Right lobe of liver (tissue), 6 donors: ENCODE measurements at regions not wholly inside any gene's neighbourhood (a gene's known extent, or its start where the extent isn't known, plus 50 kb on each side); places are given as distances from the start of the nearest gene placed in this dataset.

Experiments
- ATAC-seq, 4 donors: fragments of 200-7000 bp; cut with Tn5 transposase; one replicate each; pipeline ENCODE4 v1.9.1; 2020; ENCODE audit warnings: mild to moderate bottlenecking in 4 of 4, moderate library complexity in 4 of 4
- DNase-seq, 3 donors: peaks; one replicate each; pipeline ENCODE4 v3.0.0-alpha.2; 2020
- H3K27ac ChIP-seq, 3 donors: fragments of 200-600 bp; one replicate each; pipeline ENCODE4 v1.8.0; 2022
- H3K27me3 ChIP-seq, 2 donors: fragments of 200-600 bp; one replicate each; pipeline ENCODE4 v1.8.0; 2022
- H3K36me3 ChIP-seq, 4 donors: fragments of 200-600 bp; sonication (generic) in 1 of 4; one replicate each; pipeline versions ENCODE4 v1.5.1 to v1.8.0; 2017 to 2022; ENCODE audit warnings: control low read depth in 1 of 4
- H3K4me1 ChIP-seq, 4 donors: fragments of 200-600 bp; sonication (generic) in 1 of 4; one replicate each; pipeline versions ENCODE4 v1.5.1 to v1.8.0; 2017 to 2022; ENCODE audit warnings: control low read depth in 1 of 4
- H3K4me3 ChIP-seq, 3 donors: fragments of 200-600 bp; one replicate each; pipeline ENCODE4 v1.8.0; 2022
- H3K9me3 ChIP-seq, 4 donors: fragments of 200-600 bp; sonication (generic) in 1 of 4; one replicate each; pipeline versions ENCODE4 v1.5.1 to v1.8.0; 2017 to 2022; ENCODE audit warnings: control low read depth in 1 of 4
- POLR2A ChIP-seq: fragments of 450-650 bp; IDR thresholded peaks from one replicate; pipeline ENCODE4 v1.6.1; 2017; ENCODE audit warnings: antibody characterized with exemption, mild to moderate bottlenecking
- WGBS: methylation state at CpG from one replicate; pipeline ENCODE4 v1.1.6; 2018; ENCODE audit warnings: low coverage, low lambda C conversion rate; ENCODE audit not compliant: insufficient coverage; ENCODE audit errors: missing lambda C conversion rate; 5-methylcytosine and 5-hydroxymethylcytosine counted together
- intact Hi-C, 2 donors: fragments of 100-400 bp; cut with DNase I; formaldehyde crosslinking; loops; one replicate each; pipeline versions ENCODE4 v1.11.2 to v1.14.1; 2022
- TF ChIP-seq, protein P1 (sequence below), 4 donors: fragments of 200-600 bp in 3 of 4; fragments of 450-650 bp in 1 of 4; IDR thresholded peaks; one replicate each; pipeline versions ENCODE4 v1.5.1 to v1.8.0; 2016 to 2022; ENCODE audit warnings: antibody characterized with exemption in 4 of 4, mild to moderate bottlenecking in 2 of 4
- donor health status: DM: no; HTN: yes; CAD: no.
- donor health status: DM: no; HTN: no; CAD: no.
- donor health status: DM: no; HTN: no; CAD: no.
- donor health status: DM: no; HTN: yes; CAD: no.
- donor health status: DM: no; HTN: yes; CAD: no.

- no peak for TF ChIP-seq POLR2A
- TF ChIP-seq, protein P1, sequence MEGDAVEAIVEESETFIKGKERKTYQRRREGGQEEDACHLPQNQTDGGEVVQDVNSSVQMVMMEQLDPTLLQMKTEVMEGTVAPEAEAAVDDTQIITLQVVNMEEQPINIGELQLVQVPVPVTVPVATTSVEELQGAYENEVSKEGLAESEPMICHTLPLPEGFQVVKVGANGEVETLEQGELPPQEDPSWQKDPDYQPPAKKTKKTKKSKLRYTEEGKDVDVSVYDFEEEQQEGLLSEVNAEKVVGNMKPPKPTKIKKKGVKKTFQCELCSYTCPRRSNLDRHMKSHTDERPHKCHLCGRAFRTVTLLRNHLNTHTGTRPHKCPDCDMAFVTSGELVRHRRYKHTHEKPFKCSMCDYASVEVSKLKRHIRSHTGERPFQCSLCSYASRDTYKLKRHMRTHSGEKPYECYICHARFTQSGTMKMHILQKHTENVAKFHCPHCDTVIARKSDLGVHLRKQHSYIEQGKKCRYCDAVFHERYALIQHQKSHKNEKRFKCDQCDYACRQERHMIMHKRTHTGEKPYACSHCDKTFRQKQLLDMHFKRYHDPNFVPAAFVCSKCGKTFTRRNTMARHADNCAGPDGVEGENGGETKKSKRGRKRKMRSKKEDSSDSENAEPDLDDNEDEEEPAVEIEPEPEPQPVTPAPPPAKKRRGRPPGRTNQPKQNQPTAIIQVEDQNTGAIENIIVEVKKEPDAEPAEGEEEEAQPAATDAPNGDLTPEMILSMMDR (IDR thresholded peaks at IDR 0.05), result no peak
- WGBS, result 79% methylated on average over 3 of the region's 4 CpGs
- no peak overlapping the region for H3K4me3 ChIP-seq
- H3K27me3 ChIP-seq, result no peaks in the 10 kb centered on the region
- H3K9me3 ChIP-seq, result no peaks in the 10 kb centered on the region
- ATAC-seq (no peak), DNase-seq (no peak)
- H3K36me3 ChIP-seq, result no peaks in the 10 kb centered on the region
- intact Hi-C loops, result no loop called here
- no peak overlapping the region for H3K27ac ChIP-seq
- H3K4me1 ChIP-seq, result no peaks in the 10 kb centered on the region
These were observed 241.9 kb downstream of the SAMD5 start for GRCh38 chr6:147750413-147750812.

DNA sequence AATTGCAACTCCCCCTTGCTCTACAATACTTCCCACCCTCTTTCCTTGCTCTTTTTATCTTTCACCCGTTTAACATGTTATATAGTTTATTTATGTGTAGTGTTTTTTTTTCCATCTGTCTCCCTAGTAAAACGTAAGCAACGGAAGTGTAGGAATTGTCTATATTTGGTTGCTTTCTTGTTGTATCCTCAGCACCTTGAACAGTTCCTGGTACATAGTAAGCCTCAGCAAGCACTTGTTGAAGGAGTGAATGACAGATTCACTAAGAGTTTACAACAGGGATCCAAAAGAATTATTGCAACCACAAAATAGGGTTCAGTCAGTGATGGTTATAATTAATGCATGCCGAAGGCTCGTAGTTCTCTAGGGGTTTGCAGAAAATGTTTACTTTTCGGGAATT, 242.7 kb downstream of the SAMD5 start:
- ATAC-seq, result no peak
- no peak overlapping the region for H3K4me3 ChIP-seq
- TF ChIP-seq, protein P1 (IDR thresholded peaks at IDR 0.05), result no peak
- TF ChIP-seq POLR2A, result no peak
- no peaks in the 10 kb centered on the region for H3K36me3 ChIP-seq
- H3K27me3 ChIP-seq, result no peaks in the 10 kb centered on the region
- H3K9me3 ChIP-seq, result no peaks in the 10 kb centered on the region
- 77% methylated on average over 6 of the region's 6 CpGs for WGBS
- DNase-seq, result no peak
- intact Hi-C loops, result no loop called here
- no peaks in the 10 kb centered on the region for H3K4me1 ChIP-seq
- H3K27ac ChIP-seq, result no peak overlapping the region

GRCh38 chr6:147752689-147753403, 244.4 kb downstream of the SAMD5 start:
- intact Hi-C loops, result no loop called here
- ATAC-seq (peak in 1 of 4 donors; percentile 27), DNase-seq (no peak)
- no peak overlapping the region for H3K27ac ChIP-seq
- no peaks in the 10 kb centered on the region for H3K9me3 ChIP-seq
- H3K4me1 ChIP-seq, result no peaks in the 10 kb centered on the region
- no peak overlapping the region for H3K4me3 ChIP-seq
- no peaks in the 10 kb centered on the region for H3K36me3 ChIP-seq
- no peaks in the 10 kb centered on the region for H3K27me3 ChIP-seq
- 35% methylated on average over 4 of the region's 4 CpGs for WGBS
- TF ChIP-seq POLR2A, result no peak
- TF ChIP-seq, protein P1 (IDR thresholded peaks at IDR 0.05), result no peak

DNA sequence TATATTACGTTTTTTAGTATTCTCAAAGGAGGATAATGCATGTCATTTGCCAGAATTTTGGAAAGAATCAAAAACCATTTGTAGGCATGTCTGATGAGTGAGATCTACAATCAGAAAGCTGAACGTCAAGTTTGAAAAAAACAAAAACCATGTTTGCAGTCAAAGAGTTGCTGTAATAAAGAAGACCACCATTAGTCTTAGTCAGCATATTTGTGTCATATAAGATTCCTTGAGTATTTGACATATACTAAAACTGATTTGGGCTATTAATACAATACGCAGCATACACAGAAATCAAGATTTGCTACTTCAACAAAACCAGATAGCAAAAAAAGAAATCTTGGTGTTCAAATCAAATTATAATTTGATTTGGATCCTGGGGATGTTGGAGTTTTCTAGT, 247.5 kb downstream of the SAMD5 start:
- H3K4me3 ChIP-seq, result no peak overlapping the region
- ATAC-seq (no peak), DNase-seq (no peak)
- TF ChIP-seq, protein P1 (IDR thresholded peaks at IDR 0.05), result no peak
- no peak for TF ChIP-seq POLR2A
- H3K27me3 ChIP-seq, result no peaks in the 10 kb centered on the region
- no peaks in the 10 kb centered on the region for H3K4me1 ChIP-seq
- H3K9me3 ChIP-seq, result no peaks in the 10 kb centered on the region
- no peaks in the 10 kb centered on the region for H3K36me3 ChIP-seq
- intact Hi-C loops, result no loop called here
- no peak overlapping the region for H3K27ac ChIP-seq
- 74% methylated on average over 3 of the region's 3 CpGs for WGBS

GRCh38 chr6:147756891-147757290, 248.4 kb downstream of the SAMD5 start:
- TF ChIP-seq, protein P1 (IDR thresholded peaks at IDR 0.05), result no peak
- no peak for TF ChIP-seq POLR2A
- Histone ChIP-seq H3K4me1 (no peaks in the 10 kb centered on the region), H3K4me3 (no peak overlapping the region), H3K27ac (no peak overlapping the region), H3K9me3 (no peaks in the 10 kb centered on the region), H3K36me3 (no peaks in the 10 kb centered on the region), H3K27me3 (no peaks in the 10 kb centered on the region)
- intact Hi-C loops, result no loop called here
- no peak for ATAC-seq
- 58% methylated on average over 3 of the region's 3 CpGs for WGBS
- DNase-seq, result no peak
